OCI-LY1 (cell line): ENCODE measurements at regions not wholly inside any gene's neighbourhood (a gene's known extent, or its start where the extent isn't known, plus 50 kb on each side); places are given as distances from the start of the nearest gene placed in this dataset.

Source experiments
- H2AFZ ChIP-seq: fragments of 200-600 bp; sonication (generic), shearing (Covaris generic); 2 replicates; pipeline ENCODE4 v1.6.0; 2014; ENCODE audit warnings: antibody characterized with exemption, mild to moderate bottlenecking, low read length
- H3F3A ChIP-seq: fragments of 200-600 bp; sonication (generic), shearing (Covaris generic); 2 replicates; pipeline ENCODE4 v1.6.0; 2014; ENCODE audit warnings: mild to moderate bottlenecking, antibody characterized with exemption, low read length, moderate library complexity; ENCODE audit not compliant: insufficient read depth
- H3K27ac ChIP-seq: fragments of 200-600 bp; sonication (generic); 2 replicates; pipeline ENCODE4 v1.5.1; 2014; ENCODE audit warnings: low read length, mixed run types, mild to moderate bottlenecking, low read depth; ENCODE audit not compliant: poor library complexity, severe bottlenecking
- H3K27me3 ChIP-seq: fragments of 200-600 bp; sonication (generic); 2 replicates; pipeline ENCODE4 v1.6.0; 2014; ENCODE audit warnings: antibody characterized with exemption, mild to moderate bottlenecking, low read length, moderate library complexity; ENCODE audit not compliant: insufficient read depth
- H3K36me3 ChIP-seq: fragments of 200-600 bp; sonication (generic); 2 replicates; pipeline ENCODE4 v1.6.1; 2014; ENCODE audit warnings: mild to moderate bottlenecking, antibody characterized with exemption, low read length, moderate library complexity, mixed read lengths; ENCODE audit not compliant: insufficient read depth
- H3K4me1 ChIP-seq: fragments of 200-600 bp; sonication (generic); 2 replicates; pipeline ENCODE4 v1.5.1; 2014; ENCODE audit warnings: mild to moderate bottlenecking, low read length, moderate library complexity; ENCODE audit not compliant: insufficient read depth, severe bottlenecking
- H3K4me2 ChIP-seq: fragments of 200-600 bp; sonication (generic), shearing (Covaris generic); 2 replicates; pipeline ENCODE4 v1.6.1; 2014; ENCODE audit warnings: low read length
- H3K4me3 ChIP-seq: fragments of 200-600 bp; sonication (generic); 2 replicates; pipeline ENCODE4 v1.5.1; 2014; ENCODE audit warnings: low read length, low read depth, mild to moderate bottlenecking, mixed read lengths; ENCODE audit not compliant: poor library complexity, severe bottlenecking
- H3K79me2 ChIP-seq: fragments of 200-600 bp; shearing (Covaris generic); 2 replicates; pipeline ENCODE4 v1.6.1; 2016; ENCODE audit warnings: mixed run types, low read length, mixed read lengths; ENCODE audit not compliant: insufficient read depth
- H3K9ac ChIP-seq: fragments of 200-600 bp; sonication (generic), shearing (Covaris generic); 2 replicates; pipeline ENCODE4 v1.6.1; 2014; ENCODE audit warnings: mild to moderate bottlenecking, low read length, mixed read lengths
- H3K9me2 ChIP-seq: fragments of 200-600 bp; sonication (generic), shearing (Covaris generic); 2 replicates; pipeline ENCODE4 v1.6.1; 2014; ENCODE audit warnings: low read depth, mild to moderate bottlenecking, low read length, mixed read lengths
- H3K9me3 ChIP-seq: fragments of 200-600 bp; shearing (Covaris generic); 2 replicates; pipeline ENCODE4 v1.6.1; 2014; ENCODE audit warnings: low read length, mixed read lengths
- H4K20me1 ChIP-seq: fragments of 200-600 bp; sonication (generic), shearing (Covaris generic); 2 replicates; pipeline ENCODE4 v1.6.0; 2016; ENCODE audit warnings: mild to moderate bottlenecking, low read length; ENCODE audit not compliant: insufficient read depth
- EZH2 ChIP-seq: fragments of 200-600 bp; sonication (generic), shearing (Covaris generic); IDR thresholded peaks from 2 replicates; pipeline ENCODE4 v1.8.0; 2017; ENCODE audit warnings: borderline replicate concordance, mixed run types, mild to moderate bottlenecking, antibody characterized with exemption, low read length, moderate library complexity, mixed read lengths
- TF ChIP-seq, protein P1 (sequence below): fragments of 200-600 bp; sonication (generic), shearing (Covaris generic); IDR thresholded peaks from 2 replicates; pipeline ENCODE4 v1.5.1; 2017; ENCODE audit warnings: mild to moderate bottlenecking, antibody characterized with exemption, low read length, moderate library complexity, mixed read lengths

DNA sequence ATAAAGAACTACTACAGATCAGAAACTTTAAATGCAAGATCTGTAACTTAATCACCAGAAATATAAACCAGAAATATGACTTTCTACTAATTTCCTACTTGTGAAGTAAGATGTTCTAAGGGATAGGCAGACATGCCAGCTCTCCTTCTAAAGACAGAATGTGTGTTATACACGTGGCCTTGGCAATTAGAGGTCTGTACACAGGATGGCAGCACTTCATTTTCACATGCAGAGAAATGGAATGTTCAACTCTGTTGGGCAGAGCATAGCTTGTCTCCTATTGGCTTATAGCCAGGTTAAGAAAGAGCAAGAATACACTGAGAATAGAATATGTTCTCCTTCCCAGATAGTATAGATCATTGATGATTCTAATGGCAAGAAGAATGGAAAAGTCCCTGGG lies 403.8 kb downstream of the DAD1 start:
- Histone ChIP-seq H3K9me2 (no peaks in the 10 kb centered on the region), H3F3A (no peaks in the 10 kb centered on the region), H3K4me2 (no peak overlapping the region), H2AFZ (no peak overlapping the region), H3K79me2 (no peaks in the 10 kb centered on the region), H3K27me3 (no peaks in the 10 kb centered on the region), H3K9ac (no peak overlapping the region), H3K36me3 (no peaks in the 10 kb centered on the region), H3K27ac (no peak overlapping the region), H3K4me3 (no peak overlapping the region), H4K20me1 (no peaks in the 10 kb centered on the region), H3K9me3 (no peaks in the 10 kb centered on the region), H3K4me1 (no peaks in the 10 kb centered on the region)
- TF ChIP-seq, protein P1, sequence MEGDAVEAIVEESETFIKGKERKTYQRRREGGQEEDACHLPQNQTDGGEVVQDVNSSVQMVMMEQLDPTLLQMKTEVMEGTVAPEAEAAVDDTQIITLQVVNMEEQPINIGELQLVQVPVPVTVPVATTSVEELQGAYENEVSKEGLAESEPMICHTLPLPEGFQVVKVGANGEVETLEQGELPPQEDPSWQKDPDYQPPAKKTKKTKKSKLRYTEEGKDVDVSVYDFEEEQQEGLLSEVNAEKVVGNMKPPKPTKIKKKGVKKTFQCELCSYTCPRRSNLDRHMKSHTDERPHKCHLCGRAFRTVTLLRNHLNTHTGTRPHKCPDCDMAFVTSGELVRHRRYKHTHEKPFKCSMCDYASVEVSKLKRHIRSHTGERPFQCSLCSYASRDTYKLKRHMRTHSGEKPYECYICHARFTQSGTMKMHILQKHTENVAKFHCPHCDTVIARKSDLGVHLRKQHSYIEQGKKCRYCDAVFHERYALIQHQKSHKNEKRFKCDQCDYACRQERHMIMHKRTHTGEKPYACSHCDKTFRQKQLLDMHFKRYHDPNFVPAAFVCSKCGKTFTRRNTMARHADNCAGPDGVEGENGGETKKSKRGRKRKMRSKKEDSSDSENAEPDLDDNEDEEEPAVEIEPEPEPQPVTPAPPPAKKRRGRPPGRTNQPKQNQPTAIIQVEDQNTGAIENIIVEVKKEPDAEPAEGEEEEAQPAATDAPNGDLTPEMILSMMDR, result peak; percentile 20; the same call in 1 of the 2 replicates
- TF ChIP-seq EZH2, result no peak

DNA sequence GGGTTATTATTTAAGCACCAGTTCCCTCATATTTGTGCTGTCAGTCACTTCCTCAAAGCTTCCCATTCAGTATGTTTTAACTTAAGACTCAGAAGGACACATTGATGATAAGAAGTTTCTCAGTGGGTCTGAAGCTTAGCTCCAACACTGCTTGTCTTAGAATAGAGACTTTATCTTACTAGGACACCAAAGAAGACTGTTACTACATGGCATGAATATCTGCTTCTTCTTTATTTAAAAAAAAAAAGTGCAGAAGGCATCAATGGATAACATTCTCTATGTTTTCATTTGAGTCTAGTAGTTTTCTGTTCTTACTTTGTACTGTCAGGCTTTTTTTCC lies 404.2 kb downstream of the DAD1 start:
- no peak overlapping the region for H2AFZ ChIP-seq
- H3K4me3 ChIP-seq, result no peak overlapping the region
- TF ChIP-seq EZH2, result no peak
- TF ChIP-seq, protein P1, result no peak
- no peaks in the 10 kb centered on the region for H3K9me2 ChIP-seq
- no peaks in the 10 kb centered on the region for H4K20me1 ChIP-seq
- no peak overlapping the region for H3K9ac ChIP-seq
- no peaks in the 10 kb centered on the region for H3F3A ChIP-seq
- H3K79me2 ChIP-seq, result no peaks in the 10 kb centered on the region
- H3K27ac ChIP-seq, result no peak overlapping the region
- no peaks in the 10 kb centered on the region for H3K4me1 ChIP-seq
- no peaks in the 10 kb centered on the region for H3K27me3 ChIP-seq
- no peaks in the 10 kb centered on the region for H3K36me3 ChIP-seq
- H3K4me2 ChIP-seq, result no peak overlapping the region
- no peaks in the 10 kb centered on the region for H3K9me3 ChIP-seq

DNA sequence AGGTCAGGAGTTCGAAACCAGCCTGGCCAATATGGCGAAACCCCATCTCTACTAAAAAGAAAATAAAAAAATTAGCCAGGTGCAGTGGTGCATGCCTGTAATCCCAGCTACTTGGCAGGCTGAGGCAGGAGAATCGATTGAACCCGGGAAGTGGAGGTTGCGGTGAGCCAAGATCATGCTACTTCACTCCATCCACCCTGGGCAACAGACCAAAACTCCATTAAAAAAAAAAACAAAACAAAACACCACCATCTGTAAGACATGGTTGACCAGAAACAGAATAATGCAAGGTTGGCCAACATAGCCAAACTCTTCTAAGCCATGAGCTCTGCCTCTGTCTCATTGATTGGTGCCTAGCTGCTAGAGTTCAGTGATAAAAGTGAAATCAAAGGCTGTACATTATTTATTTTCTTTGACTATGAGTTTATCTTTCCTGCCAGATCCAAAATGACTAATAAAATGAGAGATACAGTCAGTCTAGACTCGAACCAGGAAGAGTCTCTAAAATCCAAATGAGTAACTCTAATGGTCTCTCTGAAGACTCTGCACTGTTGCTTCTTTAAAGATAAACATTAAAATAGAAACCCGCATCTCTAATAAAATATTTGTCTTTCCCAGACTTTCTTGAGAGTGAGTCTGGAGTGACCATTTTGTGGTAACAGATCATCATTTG lies 404.7 kb downstream of the DAD1 start:
- no peaks in the 10 kb centered on the region for H3K9me2 ChIP-seq
- TF ChIP-seq, protein P1, result no peak
- TF ChIP-seq EZH2, result no peak
- H3K9me3 ChIP-seq, result no peaks in the 10 kb centered on the region
- no peaks in the 10 kb centered on the region for H3K27me3 ChIP-seq
- H3K79me2 ChIP-seq, result no peaks in the 10 kb centered on the region
- no peak overlapping the region for H3K9ac ChIP-seq
- no peak overlapping the region for H3K27ac ChIP-seq
- H3K4me3 ChIP-seq, result no peak overlapping the region
- no peak overlapping the region for H3K4me2 ChIP-seq
- H3K36me3 ChIP-seq, result no peaks in the 10 kb centered on the region
- no peaks in the 10 kb centered on the region for H3F3A ChIP-seq
- no peak overlapping the region for H2AFZ ChIP-seq
- H3K4me1 ChIP-seq, result no peaks in the 10 kb centered on the region
- H4K20me1 ChIP-seq, result no peaks in the 10 kb centered on the region
